GM21723 (cell line): ENCODE measurements at regions not wholly inside any gene's neighbourhood (a gene's known extent, or its start where the extent isn't known, plus 50 kb on each side); places are given as distances from the start of the nearest gene placed in this dataset.
"Not testable (repeated sequence)": the region's sequence is repeated elsewhere in the genome, so short reads cannot be mapped to it uniquely, and the experiment has no call there.

Experiments
- ATAC-seq: cut with Tn5 transposase; IDR thresholded peaks from one replicate; pipeline ENCODE4 v1.9.1; 2021; ENCODE audit warnings: mild to moderate bottlenecking, moderate library complexity; ENCODE audit not compliant: unreplicated experiment

DNA sequence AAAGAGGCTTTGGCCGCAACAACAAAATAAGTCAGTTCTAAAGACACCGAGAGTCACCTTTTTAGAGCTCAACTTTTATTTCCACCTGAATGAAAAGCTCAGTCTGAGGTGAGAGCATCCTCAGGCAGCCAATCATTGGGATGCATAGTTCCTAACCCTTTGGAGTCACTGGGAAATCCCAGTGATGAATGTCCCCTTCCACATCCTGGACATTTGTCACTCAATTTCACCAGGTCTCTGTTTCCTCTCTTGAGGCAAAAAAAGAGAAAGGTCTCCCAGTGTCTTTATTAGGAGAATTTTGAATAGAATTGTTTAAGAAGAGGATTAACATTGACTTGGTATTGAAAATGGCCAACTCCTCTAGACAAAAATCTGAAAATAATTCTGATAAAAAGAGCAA lies 137.5 kb upstream of the SPRED1 start:
- no peak for ATAC-seq

DNA sequence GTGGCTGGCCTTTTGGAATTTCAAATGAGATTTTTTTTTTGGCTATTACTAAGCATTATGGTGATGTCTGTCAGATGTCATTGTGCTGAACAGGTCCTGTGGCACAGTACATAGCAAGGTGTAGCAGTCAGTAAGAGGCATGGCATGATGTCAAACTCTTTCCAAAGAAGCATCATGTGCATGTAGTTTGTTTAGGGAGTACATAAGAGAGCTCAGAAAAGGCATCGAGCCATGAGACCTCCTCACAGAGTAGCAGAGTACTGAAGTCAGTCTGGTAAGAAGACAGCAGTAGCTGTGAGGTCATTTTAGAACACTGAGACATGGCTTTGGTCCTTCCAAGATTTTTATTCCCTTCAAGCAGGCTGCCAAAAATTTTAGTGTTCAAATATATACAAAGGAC lies 134.9 kb upstream of the SPRED1 start:
- ATAC-seq = no peak

- not testable (repeated sequence) for ATAC-seq
Observed at GRCh38 chr15:38119865-38120264, 132.8 kb upstream of the SPRED1 start.

GRCh38 chr15:38127306-38127771 lies 125.3 kb upstream of the SPRED1 start:
- ATAC-seq = no peak

GRCh38 chr15:38128341-38128781 lies 124.3 kb upstream of the SPRED1 start:
- ATAC-seq = no peak

GRCh38 chr15:38128921-38129320 lies 123.7 kb upstream of the SPRED1 start:
- ATAC-seq = no peak

- peak; percentile 78 for ATAC-seq
Observed at GRCh38 chr15:38129531-38130204, 123.0 kb upstream of the SPRED1 start.

DNA sequence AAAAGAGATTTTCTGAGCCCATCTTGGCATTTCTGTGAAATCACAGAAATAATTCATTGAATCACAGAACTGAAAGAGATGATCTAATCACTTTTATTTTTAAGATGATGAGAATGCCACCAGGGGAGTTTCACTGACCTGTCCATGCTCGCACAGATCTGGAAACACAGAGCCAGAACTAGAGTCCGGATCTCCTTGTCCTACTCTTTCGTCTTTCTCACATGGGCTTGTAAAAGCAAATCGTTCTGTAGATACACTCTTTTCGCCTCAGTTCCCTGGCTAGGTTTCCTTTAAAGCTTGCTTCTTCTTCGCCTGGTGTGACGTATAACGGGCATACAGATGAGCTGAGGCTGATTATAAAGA lies 122.5 kb upstream of the SPRED1 start:
- ATAC-seq = peak; percentile 34

GRCh38 chr15:38130740-38131498 lies 121.7 kb upstream of the SPRED1 start:
- ATAC-seq = peak; percentile 64

DNA sequence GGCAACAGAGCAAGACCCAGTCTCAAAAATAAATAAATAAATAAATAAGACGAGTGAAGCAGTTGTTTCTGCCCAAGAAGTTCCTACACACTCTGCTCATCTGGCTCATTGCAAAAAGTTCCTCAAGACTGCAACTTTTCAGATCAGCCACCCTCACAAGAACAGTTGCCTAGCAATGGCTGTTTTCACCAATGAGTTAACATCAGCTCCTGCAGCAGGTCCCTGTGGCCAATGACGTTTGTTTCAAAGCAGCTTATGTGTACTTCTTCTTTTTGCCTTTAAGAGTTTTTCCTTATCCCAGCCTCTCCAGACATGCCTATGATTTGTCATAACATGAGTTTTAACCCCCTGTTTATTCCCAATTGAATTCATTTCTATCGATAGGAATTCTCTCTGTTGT lies 118.4 kb upstream of the SPRED1 start:
- no peak for ATAC-seq

GRCh38 chr15:38142195-38142594 lies 110.4 kb upstream of the SPRED1 start:
- ATAC-seq = not testable (repeated sequence)

GRCh38 chr15:38144921-38145320 lies 107.7 kb upstream of the SPRED1 start:
- no peak for ATAC-seq

DNA sequence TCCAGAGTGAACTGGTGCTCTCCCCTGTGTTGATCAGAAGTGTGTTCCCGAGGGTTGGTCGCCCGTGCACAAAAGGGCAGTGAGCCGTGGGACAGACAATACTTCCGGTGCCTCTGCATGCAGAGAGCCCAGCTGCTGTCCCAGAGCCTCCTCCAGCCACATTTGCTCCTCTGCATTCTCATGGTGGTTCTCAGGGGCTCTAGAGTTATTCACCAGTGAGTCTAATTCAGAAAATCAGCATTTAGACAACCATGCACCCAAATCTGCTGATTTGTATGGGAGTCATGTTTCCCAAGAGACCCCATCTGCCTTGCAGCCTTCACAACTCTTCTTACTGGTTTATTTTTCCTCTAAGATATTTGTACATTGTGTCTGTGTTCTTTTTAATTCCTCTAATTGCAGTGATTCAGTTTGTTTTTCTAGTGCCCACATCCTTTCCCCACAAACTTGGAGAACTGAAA lies 107.0 kb upstream of the SPRED1 start:
- ATAC-seq = no peak

DNA sequence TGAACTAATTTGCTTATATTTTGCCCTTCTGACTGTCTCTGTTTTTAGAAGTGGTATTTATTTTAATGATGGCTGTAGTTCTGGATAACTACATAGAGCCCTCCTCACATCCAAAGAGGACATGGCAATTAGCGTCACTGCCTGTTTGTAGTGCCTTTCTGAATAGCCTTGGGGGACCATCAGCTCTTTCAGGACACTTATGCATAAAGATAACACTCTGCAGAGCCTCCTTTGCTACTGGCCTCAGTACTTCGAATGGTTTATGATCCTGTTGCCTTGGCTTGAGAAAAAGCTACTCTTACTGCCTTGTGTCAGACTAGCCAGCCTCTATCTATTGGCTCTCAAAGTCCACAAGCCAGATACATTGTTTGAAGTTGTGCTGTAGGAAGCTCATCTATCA lies 105.4 kb upstream of the SPRED1 start:
- no peak for ATAC-seq

- ATAC-seq = no peak
Observed at GRCh38 chr15:38148471-38148870, 104.2 kb upstream of the SPRED1 start.

DNA sequence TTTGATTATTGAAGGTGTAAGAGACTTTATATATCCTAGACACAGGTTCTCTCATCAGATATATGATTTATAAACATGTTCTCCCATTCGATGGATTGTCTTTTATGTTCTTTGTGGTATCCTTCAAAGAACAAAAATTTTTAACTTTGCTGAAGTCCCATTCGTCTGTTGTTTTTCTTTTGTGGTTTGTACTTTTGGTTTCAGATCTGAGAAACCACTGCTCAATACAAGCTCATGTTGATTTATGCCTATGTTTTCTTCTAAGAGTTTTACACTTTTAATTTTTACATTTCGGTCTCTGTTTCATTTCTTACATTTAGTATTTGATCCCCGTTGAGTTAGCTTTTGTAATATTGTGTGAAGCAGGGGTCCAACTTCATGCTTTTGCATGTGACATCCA lies 103.3 kb upstream of the SPRED1 start:
- no peak for ATAC-seq

- ATAC-seq = no peak
Observed at GRCh38 chr15:38150148-38150547, 102.5 kb upstream of the SPRED1 start.

- ATAC-seq = no peak
Observed at GRCh38 chr15:38150794-38151193, 101.8 kb upstream of the SPRED1 start.

GRCh38 chr15:38153781-38154180 lies 98.9 kb upstream of the SPRED1 start:
- ATAC-seq = no peak

DNA sequence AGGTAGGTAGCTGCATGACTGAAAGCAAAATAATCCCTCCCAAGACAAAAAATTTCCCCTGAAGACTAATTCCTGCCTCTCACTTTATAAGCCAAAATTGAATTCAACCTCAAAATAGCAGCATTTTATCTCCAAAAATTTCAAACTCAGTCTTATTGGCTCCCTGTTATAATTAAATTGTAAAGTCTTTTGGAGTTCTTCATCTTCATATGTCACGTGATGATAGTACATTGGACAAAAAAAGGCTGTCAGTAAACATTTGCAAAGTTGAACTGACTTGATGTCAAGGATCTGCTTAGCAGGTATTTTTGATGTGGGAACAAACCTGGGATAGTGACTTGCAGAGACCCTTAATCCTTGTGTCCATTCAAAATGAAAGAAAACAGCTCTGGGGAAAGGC lies 98.4 kb upstream of the SPRED1 start:
- no peak for ATAC-seq

DNA sequence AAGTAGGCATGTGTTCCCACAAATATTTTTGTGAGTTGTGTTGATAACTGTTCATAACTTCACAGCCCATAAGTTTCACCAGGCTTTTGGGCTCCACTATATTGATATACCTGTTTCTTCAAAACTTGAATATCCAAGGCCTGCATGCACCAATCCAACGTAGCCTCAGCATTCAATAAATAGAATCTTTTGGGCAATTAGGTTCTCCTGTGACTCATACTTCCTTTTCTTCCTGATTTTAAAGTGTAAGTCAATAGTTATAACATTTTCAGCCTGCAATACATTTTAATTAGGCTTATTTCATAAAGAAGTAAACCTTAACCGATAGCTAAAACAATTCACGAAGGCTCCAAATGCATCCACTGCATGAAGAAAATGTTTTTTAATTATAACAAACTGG lies 97.8 kb upstream of the SPRED1 start:
- no peak for ATAC-seq

DNA sequence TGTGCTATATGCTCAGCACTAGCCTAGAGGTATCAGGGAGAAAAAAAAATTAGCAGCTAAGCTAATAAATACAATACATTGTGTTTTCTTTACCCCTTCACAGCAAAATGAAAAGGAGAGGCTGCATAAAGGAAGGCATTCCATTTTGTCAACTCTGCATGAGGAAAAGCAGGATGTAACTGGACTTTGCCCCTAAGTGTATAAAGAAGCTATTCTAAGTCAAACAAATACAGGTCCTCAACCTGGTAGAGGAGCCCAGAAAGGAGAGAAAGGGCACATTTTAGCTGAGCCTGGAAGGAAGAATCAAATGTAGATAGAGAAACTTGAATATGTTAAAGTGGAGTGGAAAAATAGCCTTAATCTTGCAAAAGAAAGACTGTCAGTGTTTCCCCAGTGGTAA lies 89.0 kb upstream of the SPRED1 start:
- ATAC-seq = no peak
